ENCODE measurements at regions not wholly inside any gene's neighbourhood (a gene's known extent, or its start where the extent isn't known, plus 50 kb on each side); places are given as distances from the start of the nearest gene placed in this dataset.

- H2BK15ac ChIP-seq (ENCODE audit: low read depth, low read length) = no peak overlapping the region
- H2BK120ac ChIP-seq (ENCODE audit: low read depth, low read length) = no peak overlapping the region
- no peak overlapping the region for H4K8ac ChIP-seq (ENCODE audit: low read depth in 2 of 2, low read length in 2 of 2)
- BruUV-seq (replicated peaks) = no TSS peak
- H2AK9ac ChIP-seq (replicated peaks; ENCODE audit: low read depth, low read length, poor library complexity) = no peak overlapping the region
- peaks cover 25% of the 10 kb centered on the region for H3K9me3 ChIP-seq (ENCODE audit: control insufficient read depth, insufficient read depth, low read length)
- no peaks in the 10 kb centered on the region for H3K27me3 ChIP-seq (ENCODE audit: control insufficient read depth, insufficient read depth, low read length)
- H2AK5ac ChIP-seq (ENCODE audit: low read depth, low read length) = no peak overlapping the region
- H4K5ac ChIP-seq (ENCODE audit: low read depth, low read length) = no peak overlapping the region
- TF ChIP-seq RCOR1 (IDR thresholded peaks at IDR 0.05; ENCODE audit: insufficient replicate concordance, low read length) (no peak), MAZ (IDR thresholded peaks at IDR 0.05; ENCODE audit: borderline replicate concordance, low read depth, low read length) (no peak)
- TF ChIP-seq, protein P1, sequence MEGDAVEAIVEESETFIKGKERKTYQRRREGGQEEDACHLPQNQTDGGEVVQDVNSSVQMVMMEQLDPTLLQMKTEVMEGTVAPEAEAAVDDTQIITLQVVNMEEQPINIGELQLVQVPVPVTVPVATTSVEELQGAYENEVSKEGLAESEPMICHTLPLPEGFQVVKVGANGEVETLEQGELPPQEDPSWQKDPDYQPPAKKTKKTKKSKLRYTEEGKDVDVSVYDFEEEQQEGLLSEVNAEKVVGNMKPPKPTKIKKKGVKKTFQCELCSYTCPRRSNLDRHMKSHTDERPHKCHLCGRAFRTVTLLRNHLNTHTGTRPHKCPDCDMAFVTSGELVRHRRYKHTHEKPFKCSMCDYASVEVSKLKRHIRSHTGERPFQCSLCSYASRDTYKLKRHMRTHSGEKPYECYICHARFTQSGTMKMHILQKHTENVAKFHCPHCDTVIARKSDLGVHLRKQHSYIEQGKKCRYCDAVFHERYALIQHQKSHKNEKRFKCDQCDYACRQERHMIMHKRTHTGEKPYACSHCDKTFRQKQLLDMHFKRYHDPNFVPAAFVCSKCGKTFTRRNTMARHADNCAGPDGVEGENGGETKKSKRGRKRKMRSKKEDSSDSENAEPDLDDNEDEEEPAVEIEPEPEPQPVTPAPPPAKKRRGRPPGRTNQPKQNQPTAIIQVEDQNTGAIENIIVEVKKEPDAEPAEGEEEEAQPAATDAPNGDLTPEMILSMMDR (conservative IDR thresholded peaks at IDR 0.05; ENCODE audit: low read depth, low read length) = no peak
- no peaks in the 10 kb centered on the region for H4K20me1 ChIP-seq (ENCODE audit: insufficient read depth, low read length)
- H3K14ac ChIP-seq (replicated peaks; ENCODE audit: low read depth, low read length) = no peak overlapping the region
- H3K4me3 ChIP-seq (ENCODE audit: insufficient read depth, low read depth, low read length) = no peak overlapping the region
- H2BK20ac ChIP-seq (ENCODE audit: low read depth, low read length) = no peak overlapping the region
- no peak overlapping the region for H2BK5ac ChIP-seq (ENCODE audit: low read depth, low read length, poor library complexity, severe bottlenecking)
- no CpG with 5 or more reads among the region's 2 CpGs for WGBS, 2 experiments (ENCODE audit: extremely low coverage in 2 of 2, insufficient read length in 1 of 2)
- no peak overlapping the region for H4K91ac ChIP-seq (ENCODE audit: insufficient read depth, low read depth, low read length)
- H3K9me1 ChIP-seq (ENCODE audit: insufficient read depth, low read length) = no peaks in the 10 kb centered on the region
- H3K18ac ChIP-seq (ENCODE audit: low read depth, low read length) = no peak overlapping the region
- H3K23ac ChIP-seq (ENCODE audit: low read depth, low read length) = no peak overlapping the region
- H3K79me1 ChIP-seq (ENCODE audit: low read depth in 1 of 2, low read length in 2 of 2) = no peaks in the 10 kb centered on the region
- H3K9ac ChIP-seq (ENCODE audit: low read depth, low read length) = no peak overlapping the region
- ChIA-PET CTCF (no interaction called here), POLR2A (ENCODE audit: unreplicated experiment) (no interaction called here)
- intact Hi-C loops (cut with micrococcal nuclease) (no loop called here), dilution Hi-C loops (cut with HindIII; ENCODE audit: low sequenced_read_pairs, unreplicated experiment) (no loop called here), in situ Hi-C loops (cut with MboI; ENCODE audit: low sequenced_read_pairs) (no loop called here)
- no peaks in the 10 kb centered on the region for H3K36me3 ChIP-seq (ENCODE audit: control insufficient read depth, insufficient read depth, low read length)
- H3K4ac ChIP-seq (ENCODE audit: low read depth, low read length) = no peak overlapping the region
- H3K4me2 ChIP-seq (ENCODE audit: low read depth, low read length) = no peak overlapping the region
- no peak overlapping the region for H3K56ac ChIP-seq (ENCODE audit: extremely low read depth, insufficient read depth, low read length)
- ATAC-seq (ENCODE audit: low read depth) (no peak), DNase-seq (no peak)
- H2AFZ ChIP-seq (replicated peaks; ENCODE audit: low read length, poor library complexity) = no peak overlapping the region
- H3K4me1 ChIP-seq (ENCODE audit: control insufficient read depth, insufficient read depth, low read length) = no peaks in the 10 kb centered on the region
- H3K27ac ChIP-seq (ENCODE audit: insufficient read depth, low read length) = no peak overlapping the region
Observed at GRCh38 chr7:51456431-51457060, 139.9 kb upstream of the COBL start.
